AG09319 (cell line): ENCODE measurements at regions not wholly inside any gene's neighbourhood (a gene's known extent, or its start where the extent isn't known, plus 50 kb on each side); places are given as distances from the start of the nearest gene placed in this dataset.

ENCODE experiments used
- DNase-seq: peaks from one replicate; pipeline ENCODE4 v3.0.0-alpha.2; 2010; ENCODE audit warnings: low read depth; ENCODE audit errors: extremely low read depth
- TF ChIP-seq, protein P1 (sequence below): IDR thresholded peaks from 2 replicates; pipeline ENCODE4 v1.5.1; 2011; ENCODE audit warnings: low read depth, mild to moderate bottlenecking, inconsistent platforms, low read length, moderate library complexity

DNA sequence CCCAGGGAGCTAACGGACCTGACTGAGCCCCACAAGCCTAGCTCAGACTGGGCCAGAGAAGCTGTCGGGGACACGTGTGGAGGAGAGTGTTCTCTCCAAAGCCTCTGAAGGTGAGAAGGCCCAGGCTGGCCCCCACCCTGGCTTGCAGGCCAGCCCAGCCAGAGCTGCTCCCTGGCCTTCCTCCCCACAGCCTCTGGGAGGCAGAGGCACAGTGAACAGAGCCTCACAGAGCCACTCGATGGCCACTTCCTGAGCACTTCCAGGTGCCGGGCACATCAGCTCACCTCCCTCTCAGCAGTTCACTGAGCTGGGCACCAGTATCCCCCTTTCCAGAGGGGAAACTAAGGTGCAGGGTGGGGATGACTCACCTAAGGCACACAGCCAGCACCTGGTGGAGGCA is 109.4 kb upstream of the LINGO1 start:
- DNase-seq, result no peak
- TF ChIP-seq, protein P1, sequence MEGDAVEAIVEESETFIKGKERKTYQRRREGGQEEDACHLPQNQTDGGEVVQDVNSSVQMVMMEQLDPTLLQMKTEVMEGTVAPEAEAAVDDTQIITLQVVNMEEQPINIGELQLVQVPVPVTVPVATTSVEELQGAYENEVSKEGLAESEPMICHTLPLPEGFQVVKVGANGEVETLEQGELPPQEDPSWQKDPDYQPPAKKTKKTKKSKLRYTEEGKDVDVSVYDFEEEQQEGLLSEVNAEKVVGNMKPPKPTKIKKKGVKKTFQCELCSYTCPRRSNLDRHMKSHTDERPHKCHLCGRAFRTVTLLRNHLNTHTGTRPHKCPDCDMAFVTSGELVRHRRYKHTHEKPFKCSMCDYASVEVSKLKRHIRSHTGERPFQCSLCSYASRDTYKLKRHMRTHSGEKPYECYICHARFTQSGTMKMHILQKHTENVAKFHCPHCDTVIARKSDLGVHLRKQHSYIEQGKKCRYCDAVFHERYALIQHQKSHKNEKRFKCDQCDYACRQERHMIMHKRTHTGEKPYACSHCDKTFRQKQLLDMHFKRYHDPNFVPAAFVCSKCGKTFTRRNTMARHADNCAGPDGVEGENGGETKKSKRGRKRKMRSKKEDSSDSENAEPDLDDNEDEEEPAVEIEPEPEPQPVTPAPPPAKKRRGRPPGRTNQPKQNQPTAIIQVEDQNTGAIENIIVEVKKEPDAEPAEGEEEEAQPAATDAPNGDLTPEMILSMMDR, result no peak

DNA sequence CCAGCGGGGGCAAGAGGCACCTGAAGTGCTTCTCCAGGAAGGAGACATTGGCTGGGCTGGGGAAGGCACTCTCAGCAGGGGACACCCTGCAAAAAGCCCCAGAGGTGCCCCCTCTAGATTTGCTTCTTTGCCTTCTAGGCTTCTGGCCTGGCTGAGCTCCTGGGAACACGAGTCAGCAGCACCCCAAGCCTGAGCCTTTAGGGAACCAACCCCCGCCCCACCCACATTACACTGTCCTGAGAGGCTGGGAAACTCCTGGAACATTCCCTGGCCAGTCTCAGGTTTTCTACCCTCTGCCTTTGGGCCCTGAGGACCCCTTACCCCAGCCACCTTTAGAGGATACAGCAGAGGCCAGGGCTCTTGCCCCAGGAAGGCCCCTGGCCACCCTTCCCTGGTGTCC is 108.4 kb upstream of the LINGO1 start:
- DNase-seq, result no peak
- TF ChIP-seq, protein P1, result no peak

DNA sequence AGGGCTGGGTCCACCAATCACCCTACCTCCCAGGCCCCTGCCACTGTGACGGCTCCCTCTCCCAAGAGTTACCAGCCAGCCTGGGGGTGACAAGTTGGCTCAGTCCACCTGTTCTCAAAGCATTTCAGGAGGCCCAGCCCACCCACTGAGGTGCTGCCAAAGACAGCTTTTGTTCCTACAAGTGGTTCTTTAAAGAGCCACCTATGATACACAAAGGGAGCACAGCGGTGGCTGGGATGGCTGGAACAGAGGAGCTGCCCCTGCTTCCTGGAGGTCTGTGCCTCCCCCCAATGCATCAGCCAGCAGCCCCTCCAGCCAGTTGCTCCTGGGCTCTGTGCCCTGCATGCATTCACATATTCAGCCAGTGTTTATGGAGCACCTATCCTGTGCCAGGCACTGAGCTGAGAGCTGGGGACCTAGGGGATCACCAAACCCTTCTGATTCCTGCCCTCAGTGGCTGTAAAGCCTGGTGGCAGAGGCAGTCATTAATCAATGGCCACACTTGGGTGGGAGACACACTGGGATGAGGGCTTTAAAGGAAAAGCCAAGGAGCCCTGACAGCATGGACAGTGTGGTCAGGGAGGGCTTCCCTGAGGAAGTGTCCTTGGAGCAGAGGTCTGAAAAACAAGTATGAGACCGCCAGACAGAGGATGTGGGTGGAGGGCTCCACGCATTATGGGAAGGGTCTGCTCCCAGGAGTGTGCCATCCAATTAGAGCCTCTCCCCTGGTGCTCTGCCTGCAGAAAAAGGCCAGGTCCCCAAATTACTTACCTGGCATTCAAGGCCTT is 107.1 kb upstream of the LINGO1 start:
- TF ChIP-seq, protein P1, result no peak
- no peak for DNase-seq

DNA sequence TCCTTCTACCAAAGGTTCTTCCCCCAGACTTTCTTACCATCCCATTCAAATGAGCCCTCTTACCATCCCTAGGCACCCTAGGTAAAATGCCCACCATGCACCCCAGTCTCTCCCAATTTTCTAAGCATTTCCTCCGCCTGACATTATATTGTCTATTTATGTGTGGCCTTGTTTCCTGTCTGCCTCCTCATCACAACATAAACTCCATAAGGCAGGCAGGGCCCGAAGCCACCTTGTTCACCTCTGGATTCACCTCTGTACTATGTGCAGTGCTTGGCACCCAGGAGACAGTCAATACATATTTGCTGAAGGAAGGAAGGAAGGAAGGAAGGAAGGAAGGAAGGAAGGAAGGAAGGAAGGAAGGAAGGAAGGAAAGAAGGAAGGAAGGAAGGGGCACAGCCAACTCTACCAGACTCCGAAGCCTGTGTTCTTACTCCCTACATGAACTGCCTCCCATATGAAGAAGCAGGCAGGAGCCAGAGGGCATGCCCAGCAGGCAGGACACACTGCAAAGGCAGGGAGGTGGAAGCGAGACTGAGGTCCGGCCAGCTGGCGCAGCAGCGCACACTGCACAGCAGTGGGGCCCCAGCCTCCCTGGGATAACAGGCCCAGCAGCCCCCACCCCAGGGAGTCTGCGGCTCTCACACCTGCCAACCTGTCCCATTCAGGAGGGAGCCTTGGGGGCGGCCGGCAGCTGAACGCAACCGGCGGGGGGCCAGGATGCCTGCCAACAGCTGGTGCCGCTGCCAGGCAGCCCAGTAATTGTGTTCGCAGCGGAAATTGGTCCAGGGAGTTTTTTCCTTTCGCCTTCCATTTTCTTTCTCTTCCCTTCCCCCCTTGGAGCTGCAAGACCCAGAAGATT is 106.0 kb upstream of the LINGO1 start:
- DNase-seq, result no peak

DNA sequence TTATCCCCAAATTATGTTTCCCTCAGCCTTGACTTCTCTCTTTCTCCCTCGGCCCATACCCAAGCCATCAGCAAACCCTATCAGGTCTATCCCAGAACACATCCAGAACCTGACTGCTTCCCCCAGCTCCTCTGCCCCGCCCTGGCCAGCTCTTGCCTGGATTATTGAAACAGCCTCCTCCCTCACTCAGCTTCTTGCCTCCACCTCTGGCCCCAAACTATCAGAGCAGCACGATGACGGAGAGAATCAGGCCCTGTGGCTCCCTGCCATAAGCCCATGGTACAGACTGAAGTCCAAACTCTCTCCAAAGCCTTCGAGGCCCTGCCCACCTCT is 105.3 kb upstream of the LINGO1 start:
- no peak for DNase-seq
- TF ChIP-seq, protein P1, result no peak

More for the DNA sequence above, 106.0 kb upstream of the LINGO1 start:
- TF ChIP-seq, protein P1, result no peak

DNA sequence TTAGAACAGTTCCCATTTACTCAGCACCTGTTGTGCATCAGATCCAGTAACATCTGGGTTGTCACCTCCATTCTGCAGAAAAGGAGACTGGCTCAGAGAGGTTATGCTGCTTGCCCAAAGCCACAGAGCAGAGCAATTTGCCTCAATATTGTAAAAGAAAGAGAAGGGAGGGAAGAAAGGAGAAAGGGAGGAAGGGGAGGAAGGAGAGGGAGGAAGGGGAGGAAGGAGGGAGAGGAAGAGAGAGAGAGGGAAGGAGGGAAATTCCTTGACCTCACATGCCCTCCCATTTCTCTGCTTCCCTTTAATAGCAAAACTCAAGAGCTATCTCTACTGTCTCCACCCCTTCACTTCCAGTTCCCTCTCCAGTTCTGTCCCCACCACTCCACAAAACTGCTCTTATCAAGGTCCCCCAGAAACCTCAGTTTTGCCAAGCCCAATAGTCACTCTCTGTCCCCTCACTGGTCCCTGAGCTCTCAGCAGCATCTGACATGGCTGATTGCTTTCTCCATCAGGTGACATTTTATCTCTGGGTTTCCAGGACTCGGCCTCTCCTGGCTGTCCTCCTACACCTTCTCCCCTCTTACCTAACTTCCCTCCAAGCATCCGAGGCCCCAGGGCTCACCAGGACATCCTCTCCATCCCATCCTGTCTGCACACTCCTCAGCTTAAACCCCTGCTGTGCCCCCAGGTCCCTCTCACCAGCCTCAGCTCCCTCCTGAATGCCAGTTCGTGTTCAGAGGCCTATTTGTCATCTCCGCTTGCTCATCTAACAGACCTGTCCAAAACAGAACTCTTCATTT is 104.7 kb upstream of the LINGO1 start:
- DNase-seq, result no peak
- TF ChIP-seq, protein P1, result no peak
